Left lung (tissue), 4 donors: ENCODE measurements at regions not wholly inside any gene's neighbourhood (a gene's known extent, or its start where the extent isn't known, plus 50 kb on each side); places are given as distances from the start of the nearest gene placed in this dataset.

ENCODE experiments used
- ATAC-seq: fragments of 200-7000 bp; cut with Tn5 transposase; one replicate; pipeline ENCODE4 v1.9.1; 2020; ENCODE audit warnings: moderate library complexity
- DNase-seq, 4 donors: peaks; one replicate each; pipeline ENCODE4 v3.0.0-alpha.2; 2013 to 2020
- H3K27ac ChIP-seq, 2 donors: fragments of 200-600 bp; sonication (generic) in 1 of 2; one replicate each; pipeline versions ENCODE4 v1.5.0 to v1.8.0; 2020 to 2021
- H3K27me3 ChIP-seq, 2 donors: fragments of 200-600 bp; sonication (generic) in 1 of 2; one replicate each; pipeline versions ENCODE4 v1.5.0 to v1.8.0; 2020 to 2021
- H3K36me3 ChIP-seq, 2 donors: fragments of 200-600 bp; sonication (generic) in 1 of 2; one replicate each; pipeline versions ENCODE4 v1.5.0 to v1.8.0; 2020 to 2021
- H3K4me1 ChIP-seq, 2 donors: fragments of 200-600 bp; one replicate each; pipeline ENCODE4 v1.8.0; 2021
- H3K4me3 ChIP-seq, 2 donors: fragments of 200-600 bp; sonication (generic) in 1 of 2; one replicate each; pipeline versions ENCODE4 v1.5.0 to v1.8.0; 2020 to 2021; ENCODE audit warnings: mild to moderate bottlenecking in 1 of 2
- H3K9me3 ChIP-seq, 2 donors: fragments of 200-600 bp; sonication (generic) in 1 of 2; one replicate each; pipeline versions ENCODE4 v1.5.0 to v1.8.0; 2020 to 2021
- CTCF ChIP-seq, 2 donors: fragments of 200-600 bp; sonication (generic) in 1 of 2; IDR thresholded peaks; one replicate each; pipeline versions ENCODE4 v1.5.0 to v1.8.0; 2021; ENCODE audit warnings: antibody characterized with exemption in 2 of 2
- intact Hi-C, 2 donors: fragments of 100-400 bp; cut with DNase I; formaldehyde crosslinking; loops; one replicate each; pipeline versions ENCODE4 v1.11.2 to v1.14.2; 2022
- donor health status: DM: no; HTN: yes; CAD: no.
- donor health status: DM: no; HTN: no; CAD: no.

GRCh38 chr2:120803764-120804335 lies 68.2 kb downstream of the GLI2 start:
- H3K9me3 ChIP-seq: no peaks in the 10 kb centered on the region

GRCh38 chr2:120804459-120804858 lies 68.8 kb downstream of the GLI2 start:
- ATAC-seq (no peak), DNase-seq (peak in 1 of 4 donors; percentile 54)
- Histone ChIP-seq H3K27me3 (no peaks in the 10 kb centered on the region), H3K36me3 (no peaks in the 10 kb centered on the region), H3K9me3 (no peaks in the 10 kb centered on the region), H3K27ac (no peak overlapping the region), H3K4me3 (no peak overlapping the region), H3K4me1 (no peaks in the 10 kb centered on the region)
- TF ChIP-seq CTCF (IDR thresholded peaks at IDR 0.05): no peak
- intact Hi-C loops: no loop called here

More at GRCh38 chr2:120803764-120804335, 68.2 kb downstream of the GLI2 start:
- no peak overlapping the region for H3K27ac ChIP-seq
- DNase-seq (peak in 1 of 4 donors; percentile 53), ATAC-seq (no peak)
- H3K36me3 ChIP-seq: no peaks in the 10 kb centered on the region
- no peak overlapping the region for H3K4me3 ChIP-seq
- intact Hi-C loops: no loop called here
- no peaks in the 10 kb centered on the region for H3K4me1 ChIP-seq
- no peaks in the 10 kb centered on the region for H3K27me3 ChIP-seq
- TF ChIP-seq CTCF (IDR thresholded peaks at IDR 0.05): no peak

- DNase-seq (peak in 1 of 4 donors; percentile 71), ATAC-seq (no peak)
- H3K36me3 ChIP-seq: no peaks in the 10 kb centered on the region
- no peak for TF ChIP-seq CTCF (IDR thresholded peaks at IDR 0.05)
- H3K4me1 ChIP-seq: no peaks in the 10 kb centered on the region
- no peak overlapping the region for H3K4me3 ChIP-seq
- peaks cover 0 to 3% of the 10 kb centered on the region in 2 donors for H3K27me3 ChIP-seq
- H3K27ac ChIP-seq: no peak overlapping the region
- intact Hi-C loops: no loop called here
- H3K9me3 ChIP-seq: no peaks in the 10 kb centered on the region
Measured at GRCh38 chr2:120805011-120805410, 69.3 kb downstream of the GLI2 start.

GRCh38 chr2:120805602-120806001 lies 69.9 kb downstream of the GLI2 start:
- Histone ChIP-seq H3K36me3 (no peaks in the 10 kb centered on the region), H3K27ac (no peak overlapping the region), H3K4me3 (no peak overlapping the region), H3K27me3 (peaks cover 0 to 9% of the 10 kb centered on the region in 2 donors), H3K9me3 (no peaks in the 10 kb centered on the region), H3K4me1 (no peaks in the 10 kb centered on the region)
- ATAC-seq: no peak
- TF ChIP-seq CTCF (IDR thresholded peaks at IDR 0.05): no peak
- intact Hi-C loops: no loop called here
- DNase-seq: no peak

GRCh38 chr2:120807751-120808150 lies 72.1 kb downstream of the GLI2 start:
- no peak for ATAC-seq
- no peak overlapping the region for H3K4me3 ChIP-seq
- H3K27ac ChIP-seq: no peak overlapping the region
- no peaks in the 10 kb centered on the region for H3K9me3 ChIP-seq
- no peaks in the 10 kb centered on the region for H3K36me3 ChIP-seq
- H3K27me3 ChIP-seq: peaks cover 0 to 15% of the 10 kb centered on the region in 2 donors
- no peaks in the 10 kb centered on the region for H3K4me1 ChIP-seq
- DNase-seq: peak in 1 of 4 donors; percentile 37
- no peak for TF ChIP-seq CTCF (IDR thresholded peaks at IDR 0.05)
- intact Hi-C loops: no loop called here
